Pancreas (tissue), 10 donors: ENCODE measurements at regions not wholly inside any gene's neighbourhood (a gene's known extent, or its start where the extent isn't known, plus 50 kb on each side); places are given as distances from the start of the nearest gene placed in this dataset.
"Not testable (repeated sequence)": the region's sequence is repeated elsewhere in the genome, so short reads cannot be mapped to it uniquely, and the experiment has no call there.

Experiments used
- ATAC-seq, 4 donors: fragments of 200-7000 bp; cut with Tn5 transposase; one replicate each; pipeline versions ENCODE4 v1.8.0 to v1.9.1; 2020; ENCODE audit warnings: mild to moderate bottlenecking in 4 of 4, moderate library complexity in 4 of 4
- DNase-seq, 6 donors: peaks; one replicate each; pipeline ENCODE4 v3.0.0-alpha.2; 2020
- FAIRE-seq: peaks from 2 replicates; lab custom pipeline; 2012; peaks lifted over from hg19 to GRCh38; lab: Jason Lieb, UNC
- H3K27ac ChIP-seq, 4 donors: fragments of 200-600 bp; sonication (generic); 1 replicate in 3 of 4; 2 replicates in 1 of 4; pipeline versions ENCODE4 v1.5.0 to v1.8.0; 2020
- H3K27me3 ChIP-seq, 4 donors: fragments of 200-600 bp; one replicate each; pipeline ENCODE4 v1.8.0; 2021
- H3K36me3 ChIP-seq, 3 donors: fragments of 200-600 bp; sonication (generic) in 1 of 3; one replicate each; pipeline versions ENCODE4 v1.5.0 to v1.8.0; 2020 to 2021
- H3K4me1 ChIP-seq, 3 donors: fragments of 200-600 bp; one replicate each; pipeline ENCODE4 v1.8.0; 2021
- H3K4me3 ChIP-seq, 4 donors: fragments of 200-600 bp; sonication (generic) in 2 of 4; one replicate each; pipeline versions ENCODE4 v1.5.0 to v1.8.0; 2020 to 2021
- H3K9me3 ChIP-seq, 4 donors: fragments of 200-600 bp; one replicate each; pipeline ENCODE4 v1.8.0; 2021
- CTCF ChIP-seq, 4 donors: fragments of 200-600 bp; sonication (generic) in 3 of 4; IDR thresholded peaks; one replicate each; pipeline versions ENCODE4 v1.5.0 to v1.8.0; 2021; ENCODE audit warnings: antibody characterized with exemption in 4 of 4
- WGBS, 2 donors: extraction: QIAGEN DNeasy Blood & Tissue Kit; methylation state at CpG; one replicate each; pipeline ENCODE4 v1.1.7; 2013; 5-methylcytosine and 5-hydroxymethylcytosine counted together
- intact Hi-C, 3 donors: fragments of 100-400 bp; cut with DNase I; formaldehyde crosslinking; loops; one replicate each; pipeline versions ENCODE4 v1.11.1 to v1.14.2; 2022
- donor health status: healthy with polysubstance abuse.
- donor health status: DM: no; HTN: no; CAD: no; lungs with moderate emphysema.
- donor health status: DM: no; HTN: no; CAD: no.
- donor health status: control.
- donor health status: control.
- donor health status: Bipolar disorder and iron deficiency.
- donor health status: DM: yes; HTN: yes; CAD: no.
- donor health status: DM: no; HTN: no; CAD: no.
- donor health status: DM: no; HTN: no; CAD: no.
- donor health status: DM: yes; HTN: yes; CAD: no.

- H3K4me1 ChIP-seq: no peaks in the 10 kb centered on the region
- H3K4me3 ChIP-seq: no peak overlapping the region
- ATAC-seq: no peak
- DNase-seq: no peak
- no peak for TF ChIP-seq CTCF (IDR thresholded peaks at IDR 0.05)
- H3K36me3 ChIP-seq: no peaks in the 10 kb centered on the region
- no peaks in the 10 kb centered on the region for H3K9me3 ChIP-seq
- H3K27me3 ChIP-seq: no peaks in the 10 kb centered on the region
- 49 to 63% methylated on average over 1 of the region's 1 CpG for WGBS, 2 donors
- intact Hi-C loops: no loop called here
- no peak overlapping the region for H3K27ac ChIP-seq
- no peak for FAIRE-seq
These were observed 1260.1 kb upstream of the ADGRL2 start for GRCh38 chr1:80540596-80540995.

DNA sequence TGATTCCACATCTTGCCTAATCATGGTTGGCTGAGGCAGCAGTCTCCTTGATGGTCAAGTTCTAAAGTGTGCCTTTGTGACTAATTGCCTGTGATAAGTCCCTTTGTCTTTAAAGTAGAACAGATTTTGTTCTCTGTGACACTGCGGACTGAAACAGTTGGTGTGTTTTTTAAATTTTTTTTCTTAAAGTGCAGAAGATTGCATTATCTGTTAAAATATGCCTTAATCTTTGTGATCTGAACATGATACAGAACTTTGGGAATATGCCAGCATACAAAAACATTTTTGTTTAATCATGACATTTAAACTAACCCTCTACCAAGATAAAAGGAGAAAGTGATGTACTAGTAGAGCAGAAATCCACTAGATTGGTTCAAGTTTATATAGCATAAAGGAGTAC, 1260.6 kb upstream of the ADGRL2 start:
- no peak overlapping the region for H3K4me3 ChIP-seq
- WGBS, 2 donors: 78 to 82% methylated on average over 1 of the region's 1 CpG
- H3K27me3 ChIP-seq: no peaks in the 10 kb centered on the region
- ATAC-seq: no peak
- TF ChIP-seq CTCF (IDR thresholded peaks at IDR 0.05): no peak
- H3K36me3 ChIP-seq: no peaks in the 10 kb centered on the region
- no peaks in the 10 kb centered on the region for H3K4me1 ChIP-seq
- intact Hi-C loops: no loop called here
- H3K27ac ChIP-seq: no peak overlapping the region
- no peak for FAIRE-seq
- no peak for DNase-seq
- no peaks in the 10 kb centered on the region for H3K9me3 ChIP-seq

DNA sequence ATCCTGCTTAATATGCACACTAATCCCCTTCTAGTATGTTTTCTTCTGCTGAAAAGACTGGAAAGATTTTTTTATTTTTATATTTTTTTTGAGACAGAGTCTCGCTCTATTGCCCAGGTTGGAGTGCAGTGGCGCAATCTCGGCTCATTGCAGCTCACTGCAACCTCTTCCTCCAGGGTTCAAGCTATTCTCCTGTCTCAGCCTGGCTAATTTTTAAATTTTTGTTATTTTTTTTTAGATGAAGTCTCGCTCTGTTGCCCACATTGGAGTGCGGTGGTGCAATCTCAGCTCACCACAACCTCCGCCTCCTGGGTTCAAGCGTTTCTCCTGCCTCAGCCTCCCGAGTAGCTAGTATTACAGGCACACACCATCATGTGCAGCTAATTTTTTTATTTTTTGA, 1261.4 kb upstream of the ADGRL2 start:
- H3K27ac ChIP-seq, H3K4me3 ChIP-seq, H3K27me3 ChIP-seq, FAIRE-seq, H3K9me3 ChIP-seq, H3K36me3 ChIP-seq, intact Hi-C loops, H3K4me1 ChIP-seq, ATAC-seq: not testable (repeated sequence)
- peak in 1 of 6 donors; percentile 6 for DNase-seq
- 87 to 97% methylated on average over 8 of the region's 8 CpGs for WGBS, 2 donors

DNA sequence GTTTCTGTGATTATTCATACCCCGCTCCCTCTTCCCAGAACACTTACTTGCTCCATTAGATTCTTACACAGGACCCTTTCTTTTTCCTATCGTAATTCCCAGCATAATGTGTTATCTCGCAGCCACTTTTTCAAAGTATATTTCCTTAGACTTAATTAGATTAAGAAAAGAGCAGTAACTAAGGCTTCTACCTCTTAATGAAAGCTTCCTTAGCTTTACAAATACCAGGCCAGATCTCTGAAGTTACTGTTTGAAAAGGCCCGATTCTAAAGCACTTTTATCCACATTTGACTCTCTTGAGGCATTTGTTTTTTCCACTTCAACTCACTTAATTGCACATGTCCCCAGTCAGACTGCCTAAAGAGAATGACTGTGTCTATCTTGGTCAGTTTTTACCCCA, 1264.3 kb upstream of the ADGRL2 start:
- TF ChIP-seq CTCF (IDR thresholded peaks at IDR 0.05): no peak
- intact Hi-C loops: no loop called here
- H3K27me3 ChIP-seq: no peaks in the 10 kb centered on the region
- no peaks in the 10 kb centered on the region for H3K36me3 ChIP-seq
- no peaks in the 10 kb centered on the region for H3K9me3 ChIP-seq
- FAIRE-seq: no peak
- no peak overlapping the region for H3K27ac ChIP-seq
- H3K4me3 ChIP-seq: no peak overlapping the region
- DNase-seq: no peak
- H3K4me1 ChIP-seq: peaks cover 0 to 3% (median 0%) of the 10 kb centered on the region in 3 donors
- ATAC-seq: no peak
- WGBS, 2 donors: 81% methylated on average over 4 of the region's 4 CpGs

DNA sequence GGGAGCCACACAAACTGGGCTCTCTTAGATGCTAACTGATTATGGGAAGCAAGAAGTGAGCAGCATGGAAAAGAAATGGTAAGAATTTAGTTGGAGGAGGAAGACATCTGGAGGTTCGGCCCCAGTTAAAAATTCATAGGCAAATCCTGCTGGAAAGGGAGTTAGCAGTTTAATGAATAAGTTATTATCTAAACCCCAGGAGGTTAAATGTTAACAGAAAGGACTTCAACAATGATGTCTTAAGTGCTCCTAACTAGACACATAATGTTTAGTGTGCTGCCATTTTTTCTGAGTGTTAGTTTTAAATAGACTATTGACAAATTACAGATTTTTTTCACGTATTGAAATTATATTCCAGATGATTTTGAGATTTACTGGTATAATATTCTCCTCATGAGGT, 1265.3 kb upstream of the ADGRL2 start:
- H3K36me3 ChIP-seq: no peaks in the 10 kb centered on the region
- H3K4me3 ChIP-seq: no peak overlapping the region
- intact Hi-C loops: no loop called here
- DNase-seq (no peak), FAIRE-seq (no peak), ATAC-seq (peak in 1 of 4 donors; percentile 32)
- H3K27me3 ChIP-seq: no peaks in the 10 kb centered on the region
- no peaks in the 10 kb centered on the region for H3K9me3 ChIP-seq
- no peak for TF ChIP-seq CTCF (IDR thresholded peaks at IDR 0.05)
- WGBS, 2 donors: 36 to 44% methylated on average over 2 of the region's 2 CpGs
- peaks cover 0 to 3% (median 0%) of the 10 kb centered on the region in 3 donors for H3K4me1 ChIP-seq
- H3K27ac ChIP-seq: no peak overlapping the region
